ENCODE measurements at regions not wholly inside any gene's neighbourhood (a gene's known extent, or its start where the extent isn't known, plus 50 kb on each side); places are given as distances from the start of the nearest gene placed in this dataset.

DNA sequence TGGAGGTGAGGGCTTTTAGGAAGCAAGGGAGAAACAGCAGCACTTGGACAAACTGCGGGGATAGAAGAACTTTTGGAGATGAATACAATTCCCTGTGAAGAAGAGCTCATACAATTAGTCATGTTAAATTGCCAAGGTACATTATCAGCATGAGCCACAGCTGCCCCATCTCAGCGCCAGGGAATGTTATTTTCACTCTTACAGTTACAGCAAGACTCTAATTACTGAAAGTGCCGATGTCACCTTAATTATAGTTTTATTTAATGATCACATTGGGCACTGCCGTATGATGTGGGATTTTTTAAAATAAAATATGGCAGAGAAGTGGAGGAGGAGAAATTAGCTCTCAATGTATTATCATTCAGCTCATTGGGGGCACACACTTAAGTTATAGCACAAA, 144.8 kb upstream of the MON1B start:
- TF ChIP-seq CTCF (conservative IDR thresholded peaks at IDR 0.05; ENCODE audit: low read depth, low read length) (no peak), EZH2 (IDR thresholded peaks at IDR 0.05; ENCODE audit: borderline replicate concordance, low read depth, low read length, poor library complexity, severe bottlenecking) (no peak)
